RWPE2 (cell line): ENCODE measurements at regions not wholly inside any gene's neighbourhood (a gene's known extent, or its start where the extent isn't known, plus 50 kb on each side); places are given as distances from the start of the nearest gene placed in this dataset.

ENCODE experiments used
- ATAC-seq: fragments of 200-7000 bp; cut with Tn5 transposase; 3 replicates; pipeline ENCODE4 v1.9.1; 2021; ENCODE audit warnings: low read depth
- DNase-seq: peaks from one replicate; pipeline ENCODE4 v3.0.0-alpha.2; 2020; ENCODE audit warnings: low spot score
- H3K27ac ChIP-seq: fragments of 450-650 bp; 2 replicates; pipeline ENCODE4 v1.5.1; 2017; ENCODE audit warnings: mild to moderate bottlenecking; ENCODE audit not compliant: poor library complexity, severe bottlenecking
- H3K27me3 ChIP-seq: fragments of 250-450 bp; sonication (Bioruptor Pico); 2 replicates; pipeline ENCODE4 v1.5.1; 2021; ENCODE audit warnings: mild to moderate bottlenecking, moderate library complexity; ENCODE audit not compliant: insufficient read depth, poor library complexity, severe bottlenecking
- H3K36me3 ChIP-seq: fragments of 250-450 bp; sonication (Bioruptor Pico); 2 replicates; pipeline ENCODE4 v1.5.1; 2020; ENCODE audit warnings: low read depth, mild to moderate bottlenecking, moderate library complexity
- H3K4me1 ChIP-seq: fragments of 250-450 bp; sonication (Bioruptor Pico); 2 replicates; pipeline ENCODE4 v1.5.1; 2021; ENCODE audit warnings: mild to moderate bottlenecking, moderate library complexity; ENCODE audit not compliant: insufficient read depth, poor library complexity, severe bottlenecking
- H3K4me3 ChIP-seq: fragments of 250-450 bp; sonication (Bioruptor Pico); 2 replicates; pipeline ENCODE4 v1.5.1; 2021; ENCODE audit warnings: mild to moderate bottlenecking, moderate library complexity; ENCODE audit not compliant: severe bottlenecking
- H3K9me3 ChIP-seq: fragments of 250-450 bp; sonication (Bioruptor Pico); 2 replicates; pipeline ENCODE4 v1.5.1; 2021; ENCODE audit warnings: mild to moderate bottlenecking, moderate library complexity; ENCODE audit not compliant: severe bottlenecking
- TF ChIP-seq, protein P1 (sequence below): fragments of 450-650 bp; IDR thresholded peaks from one replicate; pipeline ENCODE4 v1.5.1; 2017; ENCODE audit warnings: mild to moderate bottlenecking, moderate library complexity; ENCODE audit not compliant: poor library complexity, severe bottlenecking

DNA sequence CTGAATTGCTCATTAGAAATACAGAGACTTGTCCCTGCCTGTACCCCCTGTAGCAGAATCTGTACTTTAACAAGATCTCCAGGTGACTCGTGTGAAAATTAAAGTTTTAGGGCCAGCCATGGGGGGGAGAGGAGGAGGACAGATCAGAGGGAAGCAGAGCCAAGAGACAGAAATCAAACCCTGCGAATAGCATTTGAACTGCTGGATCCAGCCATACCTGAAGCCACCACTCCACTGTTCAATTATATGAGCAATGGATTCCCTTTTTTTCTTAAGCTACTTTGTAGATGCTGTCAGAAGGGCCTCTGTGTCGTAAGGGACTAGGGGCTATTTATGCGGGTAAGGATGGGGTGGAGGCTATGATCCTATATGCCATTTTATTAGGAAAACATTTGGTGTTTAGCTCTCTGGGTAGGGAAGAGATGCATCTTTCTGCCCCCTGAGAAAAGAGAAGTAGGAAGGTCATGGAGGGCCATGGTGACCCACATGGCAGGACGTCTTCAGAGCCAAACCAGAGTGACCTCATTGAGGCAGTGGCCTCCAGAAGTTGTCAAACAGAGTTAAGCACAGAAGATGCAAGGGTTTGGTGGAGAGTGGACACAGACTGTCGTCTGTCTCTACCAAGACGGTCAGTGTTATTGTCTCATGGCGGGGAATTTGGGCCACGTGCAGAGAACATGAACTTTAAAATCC lies 203.9 kb downstream of the PHETA1 start:
- DNase-seq = no peak
- Histone ChIP-seq H3K9me3 (no peaks in the 10 kb centered on the region), H3K4me1 (no peaks in the 10 kb centered on the region), H3K27ac (no peak overlapping the region), H3K27me3 (no peaks in the 10 kb centered on the region), H3K36me3 (no peaks in the 10 kb centered on the region), H3K4me3 (no peak overlapping the region)
- no peak for ATAC-seq
- TF ChIP-seq, protein P1, sequence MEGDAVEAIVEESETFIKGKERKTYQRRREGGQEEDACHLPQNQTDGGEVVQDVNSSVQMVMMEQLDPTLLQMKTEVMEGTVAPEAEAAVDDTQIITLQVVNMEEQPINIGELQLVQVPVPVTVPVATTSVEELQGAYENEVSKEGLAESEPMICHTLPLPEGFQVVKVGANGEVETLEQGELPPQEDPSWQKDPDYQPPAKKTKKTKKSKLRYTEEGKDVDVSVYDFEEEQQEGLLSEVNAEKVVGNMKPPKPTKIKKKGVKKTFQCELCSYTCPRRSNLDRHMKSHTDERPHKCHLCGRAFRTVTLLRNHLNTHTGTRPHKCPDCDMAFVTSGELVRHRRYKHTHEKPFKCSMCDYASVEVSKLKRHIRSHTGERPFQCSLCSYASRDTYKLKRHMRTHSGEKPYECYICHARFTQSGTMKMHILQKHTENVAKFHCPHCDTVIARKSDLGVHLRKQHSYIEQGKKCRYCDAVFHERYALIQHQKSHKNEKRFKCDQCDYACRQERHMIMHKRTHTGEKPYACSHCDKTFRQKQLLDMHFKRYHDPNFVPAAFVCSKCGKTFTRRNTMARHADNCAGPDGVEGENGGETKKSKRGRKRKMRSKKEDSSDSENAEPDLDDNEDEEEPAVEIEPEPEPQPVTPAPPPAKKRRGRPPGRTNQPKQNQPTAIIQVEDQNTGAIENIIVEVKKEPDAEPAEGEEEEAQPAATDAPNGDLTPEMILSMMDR = no peak

DNA sequence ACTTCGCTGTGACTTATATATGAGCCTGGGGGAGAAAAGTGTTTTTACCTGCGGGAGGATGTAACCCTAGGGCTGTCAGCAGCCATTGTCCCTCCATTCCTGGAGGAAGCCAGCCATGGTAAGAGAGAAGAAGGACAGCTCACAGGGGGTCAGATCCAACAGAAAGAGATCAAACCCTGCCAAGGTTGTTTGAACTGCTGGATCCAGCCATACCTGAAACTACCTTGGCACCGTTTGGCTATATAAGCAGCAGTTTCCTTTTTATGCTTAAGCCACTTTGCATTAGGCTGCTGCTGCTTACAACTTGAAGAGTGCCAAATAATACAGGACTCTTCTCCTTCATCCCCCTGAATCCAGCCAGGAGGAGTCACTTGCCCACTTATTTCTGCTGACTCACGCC lies 205.5 kb downstream of the PHETA1 start:
- Histone ChIP-seq H3K4me3 (no peak overlapping the region), H3K27me3 (no peaks in the 10 kb centered on the region)
- ATAC-seq = no peak

DNA sequence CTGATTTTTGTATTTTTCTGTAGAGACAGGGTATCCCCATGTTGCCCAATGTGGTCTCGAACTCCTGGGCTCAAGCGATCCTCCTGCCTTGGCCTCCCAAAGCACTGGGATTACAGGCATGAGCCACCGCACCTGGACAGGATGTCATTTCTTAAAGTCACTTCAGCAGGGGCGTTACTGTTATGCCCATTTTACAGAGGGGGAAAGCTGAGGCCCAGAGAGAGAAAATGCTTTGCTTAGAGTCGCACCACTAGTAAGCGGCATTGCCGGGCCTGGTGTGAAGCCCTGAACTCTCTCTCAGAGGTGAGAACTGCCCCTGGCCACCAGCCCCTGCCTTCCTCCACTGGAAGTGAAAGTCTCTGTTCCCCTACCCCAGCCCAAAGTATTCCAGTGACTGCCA lies 207.0 kb downstream of the PHETA1 start:
- ATAC-seq = no peak

More for the DNA sequence above, 205.5 kb downstream of the PHETA1 start:
- Histone ChIP-seq H3K4me1 (no peaks in the 10 kb centered on the region), H3K36me3 (no peaks in the 10 kb centered on the region), H3K27ac (no peak overlapping the region), H3K9me3 (no peaks in the 10 kb centered on the region)
- no peak for DNase-seq
- TF ChIP-seq, protein P1 = no peak

DNA sequence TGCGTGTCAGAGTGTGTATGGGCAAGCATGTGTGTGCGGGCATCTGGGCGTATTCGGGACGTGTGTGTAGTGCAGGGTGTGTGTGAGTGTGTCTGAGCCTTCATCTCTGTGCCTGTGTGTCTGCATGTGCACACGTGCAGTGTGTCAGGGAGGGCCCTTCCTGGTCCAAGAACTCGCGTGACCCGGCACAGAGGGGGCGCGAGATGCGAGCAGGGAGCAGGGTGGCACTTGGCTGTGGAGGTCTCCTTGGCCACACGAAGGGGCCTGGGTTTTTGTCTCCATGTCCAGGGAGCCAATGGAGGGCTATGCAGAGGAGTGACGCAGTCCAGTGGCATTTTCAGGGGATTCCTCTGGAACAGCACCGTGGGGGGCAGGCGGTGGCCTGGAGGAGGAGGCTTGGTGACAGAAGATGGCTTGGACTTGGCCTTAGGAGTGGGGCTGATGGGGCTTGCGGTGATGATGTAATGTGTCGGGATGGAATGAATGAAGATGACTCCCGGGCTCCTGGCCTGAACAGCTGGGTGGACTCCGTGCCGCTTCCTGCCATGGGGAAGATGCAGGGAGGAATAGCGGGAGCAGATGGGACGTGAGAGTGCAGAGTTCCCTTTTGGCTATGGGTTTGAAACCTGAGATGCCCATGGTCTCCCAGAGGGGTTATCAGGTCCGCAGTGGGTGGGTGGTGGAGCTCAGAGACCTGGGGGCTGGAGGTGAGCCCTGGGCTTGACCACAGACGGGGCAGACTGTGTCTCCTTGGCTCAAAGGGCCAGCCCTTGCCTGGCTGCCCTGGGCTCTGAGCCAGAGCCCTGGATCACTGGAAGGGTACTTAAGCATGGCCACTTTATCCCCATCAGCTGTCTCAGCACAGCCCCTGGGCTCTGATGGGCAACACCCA lies 208.3 kb downstream of the PHETA1 start:
- Histone ChIP-seq H3K27me3 (no peaks in the 10 kb centered on the region), H3K9me3 (no peaks in the 10 kb centered on the region), H3K4me3 (no peak overlapping the region), H3K36me3 (no peaks in the 10 kb centered on the region), H3K27ac (no peak overlapping the region), H3K4me1 (no peaks in the 10 kb centered on the region)
- TF ChIP-seq, protein P1 = no peak
- DNase-seq (no peak), ATAC-seq (no peak)

More for the DNA sequence above, 207.0 kb downstream of the PHETA1 start:
- no peaks in the 10 kb centered on the region for H3K9me3 ChIP-seq
- H3K4me3 ChIP-seq = no peak overlapping the region
- no peak overlapping the region for H3K27ac ChIP-seq
- TF ChIP-seq, protein P1 = no peak
- DNase-seq = no peak
- no peaks in the 10 kb centered on the region for H3K36me3 ChIP-seq
- no peaks in the 10 kb centered on the region for H3K27me3 ChIP-seq
- H3K4me1 ChIP-seq = no peaks in the 10 kb centered on the region
